ENCODE measurements at regions not wholly inside any gene's neighbourhood (a gene's known extent, or its start where the extent isn't known, plus 50 kb on each side); places are given as distances from the start of the nearest gene placed in this dataset.

DNA sequence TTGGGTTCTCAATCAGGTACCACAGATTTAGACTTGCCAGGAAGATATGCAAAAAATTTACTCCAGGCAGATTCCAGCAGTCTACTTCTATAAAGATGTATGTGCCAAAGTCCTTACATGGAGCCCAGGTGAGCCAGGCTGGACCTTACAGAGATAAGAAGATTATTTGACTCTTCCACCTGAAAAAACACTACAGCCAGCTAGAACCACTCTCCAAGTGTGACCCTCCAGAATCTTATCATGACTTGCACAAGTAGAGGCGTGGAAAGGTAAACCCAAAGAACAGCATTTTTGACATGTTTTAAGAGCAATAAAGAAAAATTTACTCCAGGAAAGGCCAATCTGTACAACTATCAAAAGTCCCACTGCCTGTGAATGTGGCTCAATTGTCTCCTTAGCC is 146.8 kb upstream of the DPT start:
- TF ChIP-seq GTF2I (CRISPR knock-in tag; conservative IDR thresholded peaks at IDR 0.05) (no peak), NR1H2 (CRISPR knock-in tag; IDR thresholded peaks at IDR 0.05) (no peak), ETV6 (CRISPR knock-in tag; IDR thresholded peaks at IDR 0.05) (no peak), ELF4 (CRISPR knock-in tag; IDR thresholded peaks at IDR 0.05; ENCODE audit: low read depth) (no peak), TEAD1 (CRISPR knock-in tag; IDR thresholded peaks at IDR 0.05) (no peak)
- TF ChIP-seq, protein P1, sequence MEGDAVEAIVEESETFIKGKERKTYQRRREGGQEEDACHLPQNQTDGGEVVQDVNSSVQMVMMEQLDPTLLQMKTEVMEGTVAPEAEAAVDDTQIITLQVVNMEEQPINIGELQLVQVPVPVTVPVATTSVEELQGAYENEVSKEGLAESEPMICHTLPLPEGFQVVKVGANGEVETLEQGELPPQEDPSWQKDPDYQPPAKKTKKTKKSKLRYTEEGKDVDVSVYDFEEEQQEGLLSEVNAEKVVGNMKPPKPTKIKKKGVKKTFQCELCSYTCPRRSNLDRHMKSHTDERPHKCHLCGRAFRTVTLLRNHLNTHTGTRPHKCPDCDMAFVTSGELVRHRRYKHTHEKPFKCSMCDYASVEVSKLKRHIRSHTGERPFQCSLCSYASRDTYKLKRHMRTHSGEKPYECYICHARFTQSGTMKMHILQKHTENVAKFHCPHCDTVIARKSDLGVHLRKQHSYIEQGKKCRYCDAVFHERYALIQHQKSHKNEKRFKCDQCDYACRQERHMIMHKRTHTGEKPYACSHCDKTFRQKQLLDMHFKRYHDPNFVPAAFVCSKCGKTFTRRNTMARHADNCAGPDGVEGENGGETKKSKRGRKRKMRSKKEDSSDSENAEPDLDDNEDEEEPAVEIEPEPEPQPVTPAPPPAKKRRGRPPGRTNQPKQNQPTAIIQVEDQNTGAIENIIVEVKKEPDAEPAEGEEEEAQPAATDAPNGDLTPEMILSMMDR (IDR thresholded peaks at IDR 0.05): no peak
- TF ChIP-seq, protein P2, sequence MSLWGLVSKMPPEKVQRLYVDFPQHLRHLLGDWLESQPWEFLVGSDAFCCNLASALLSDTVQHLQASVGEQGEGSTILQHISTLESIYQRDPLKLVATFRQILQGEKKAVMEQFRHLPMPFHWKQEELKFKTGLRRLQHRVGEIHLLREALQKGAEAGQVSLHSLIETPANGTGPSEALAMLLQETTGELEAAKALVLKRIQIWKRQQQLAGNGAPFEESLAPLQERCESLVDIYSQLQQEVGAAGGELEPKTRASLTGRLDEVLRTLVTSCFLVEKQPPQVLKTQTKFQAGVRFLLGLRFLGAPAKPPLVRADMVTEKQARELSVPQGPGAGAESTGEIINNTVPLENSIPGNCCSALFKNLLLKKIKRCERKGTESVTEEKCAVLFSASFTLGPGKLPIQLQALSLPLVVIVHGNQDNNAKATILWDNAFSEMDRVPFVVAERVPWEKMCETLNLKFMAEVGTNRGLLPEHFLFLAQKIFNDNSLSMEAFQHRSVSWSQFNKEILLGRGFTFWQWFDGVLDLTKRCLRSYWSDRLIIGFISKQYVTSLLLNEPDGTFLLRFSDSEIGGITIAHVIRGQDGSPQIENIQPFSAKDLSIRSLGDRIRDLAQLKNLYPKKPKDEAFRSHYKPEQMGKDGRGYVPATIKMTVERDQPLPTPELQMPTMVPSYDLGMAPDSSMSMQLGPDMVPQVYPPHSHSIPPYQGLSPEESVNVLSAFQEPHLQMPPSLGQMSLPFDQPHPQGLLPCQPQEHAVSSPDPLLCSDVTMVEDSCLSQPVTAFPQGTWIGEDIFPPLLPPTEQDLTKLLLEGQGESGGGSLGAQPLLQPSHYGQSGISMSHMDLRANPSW (CRISPR knock-in tag; conservative IDR thresholded peaks at IDR 0.05; ENCODE audit: low read depth): no peak
- TF ChIP-seq, protein P3, sequence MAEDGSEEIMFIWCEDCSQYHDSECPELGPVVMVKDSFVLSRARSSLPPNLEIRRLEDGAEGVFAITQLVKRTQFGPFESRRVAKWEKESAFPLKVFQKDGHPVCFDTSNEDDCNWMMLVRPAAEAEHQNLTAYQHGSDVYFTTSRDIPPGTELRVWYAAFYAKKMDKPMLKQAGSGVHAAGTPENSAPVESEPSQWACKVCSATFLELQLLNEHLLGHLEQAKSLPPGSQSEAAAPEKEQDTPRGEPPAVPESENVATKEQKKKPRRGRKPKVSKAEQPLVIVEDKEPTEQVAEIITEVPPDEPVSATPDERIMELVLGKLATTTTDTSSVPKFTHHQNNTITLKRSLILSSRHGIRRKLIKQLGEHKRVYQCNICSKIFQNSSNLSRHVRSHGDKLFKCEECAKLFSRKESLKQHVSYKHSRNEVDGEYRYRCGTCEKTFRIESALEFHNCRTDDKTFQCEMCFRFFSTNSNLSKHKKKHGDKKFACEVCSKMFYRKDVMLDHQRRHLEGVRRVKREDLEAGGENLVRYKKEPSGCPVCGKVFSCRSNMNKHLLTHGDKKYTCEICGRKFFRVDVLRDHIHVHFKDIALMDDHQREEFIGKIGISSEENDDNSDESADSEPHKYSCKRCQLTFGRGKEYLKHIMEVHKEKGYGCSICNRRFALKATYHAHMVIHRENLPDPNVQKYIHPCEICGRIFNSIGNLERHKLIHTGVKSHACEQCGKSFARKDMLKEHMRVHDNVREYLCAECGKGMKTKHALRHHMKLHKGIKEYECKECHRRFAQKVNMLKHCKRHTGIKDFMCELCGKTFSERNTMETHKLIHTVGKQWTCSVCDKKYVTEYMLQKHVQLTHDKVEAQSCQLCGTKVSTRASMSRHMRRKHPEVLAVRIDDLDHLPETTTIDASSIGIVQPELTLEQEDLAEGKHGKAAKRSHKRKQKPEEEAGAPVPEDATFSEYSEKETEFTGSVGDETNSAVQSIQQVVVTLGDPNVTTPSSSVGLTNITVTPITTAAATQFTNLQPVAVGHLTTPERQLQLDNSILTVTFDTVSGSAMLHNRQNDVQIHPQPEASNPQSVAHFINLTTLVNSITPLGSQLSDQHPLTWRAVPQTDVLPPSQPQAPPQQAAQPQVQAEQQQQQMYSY (CRISPR knock-in tag; IDR thresholded peaks at IDR 0.05): no peak
